ENCODE measurements at regions not wholly inside any gene's neighbourhood (a gene's known extent, or its start where the extent isn't known, plus 50 kb on each side); places are given as distances from the start of the nearest gene placed in this dataset.

DNA sequence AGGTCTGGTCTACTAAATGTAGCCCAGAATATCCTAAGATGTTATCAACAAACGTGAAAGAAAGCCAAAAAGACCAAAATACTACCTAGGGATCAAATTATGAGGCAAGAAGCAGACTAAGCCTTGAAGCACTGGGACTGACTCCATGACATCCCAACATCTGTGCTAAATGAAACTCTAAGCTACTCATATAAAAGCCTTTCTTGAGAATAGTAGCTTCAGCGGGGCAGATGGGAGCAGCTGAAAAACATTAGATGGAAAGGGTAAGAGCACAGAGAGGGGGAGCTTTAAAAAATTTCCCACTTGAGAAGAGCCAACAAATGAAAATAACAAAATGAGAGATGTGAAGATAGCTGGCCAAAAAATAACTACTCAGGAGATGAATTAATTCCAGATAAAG is 81.7 kb downstream of the MAD2L1 start:
- TF ChIP-seq, protein P1, sequence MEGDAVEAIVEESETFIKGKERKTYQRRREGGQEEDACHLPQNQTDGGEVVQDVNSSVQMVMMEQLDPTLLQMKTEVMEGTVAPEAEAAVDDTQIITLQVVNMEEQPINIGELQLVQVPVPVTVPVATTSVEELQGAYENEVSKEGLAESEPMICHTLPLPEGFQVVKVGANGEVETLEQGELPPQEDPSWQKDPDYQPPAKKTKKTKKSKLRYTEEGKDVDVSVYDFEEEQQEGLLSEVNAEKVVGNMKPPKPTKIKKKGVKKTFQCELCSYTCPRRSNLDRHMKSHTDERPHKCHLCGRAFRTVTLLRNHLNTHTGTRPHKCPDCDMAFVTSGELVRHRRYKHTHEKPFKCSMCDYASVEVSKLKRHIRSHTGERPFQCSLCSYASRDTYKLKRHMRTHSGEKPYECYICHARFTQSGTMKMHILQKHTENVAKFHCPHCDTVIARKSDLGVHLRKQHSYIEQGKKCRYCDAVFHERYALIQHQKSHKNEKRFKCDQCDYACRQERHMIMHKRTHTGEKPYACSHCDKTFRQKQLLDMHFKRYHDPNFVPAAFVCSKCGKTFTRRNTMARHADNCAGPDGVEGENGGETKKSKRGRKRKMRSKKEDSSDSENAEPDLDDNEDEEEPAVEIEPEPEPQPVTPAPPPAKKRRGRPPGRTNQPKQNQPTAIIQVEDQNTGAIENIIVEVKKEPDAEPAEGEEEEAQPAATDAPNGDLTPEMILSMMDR (IDR thresholded peaks at IDR 0.05; ENCODE audit: low read depth, low read length) = no peak
- DNase-seq = no peak
- Histone ChIP-seq H3K27me3 (ENCODE audit: insufficient read depth, low read depth, severe bottlenecking) (no peaks in the 10 kb centered on the region), H3K36me3 (no peaks in the 10 kb centered on the region), H3K27ac (no peak overlapping the region), H3K9me3 (ENCODE audit: severe bottlenecking) (no peaks in the 10 kb centered on the region), H3K4me3 (ENCODE audit: low read depth, low read length) (no peak overlapping the region)

- no peak overlapping the region for H3K4me3 ChIP-seq (ENCODE audit: low read depth, low read length)
- DNase-seq = no peak
- no peaks in the 10 kb centered on the region for H3K27me3 ChIP-seq (ENCODE audit: insufficient read depth, low read depth, severe bottlenecking)
- TF ChIP-seq, protein P1 (IDR thresholded peaks at IDR 0.05; ENCODE audit: low read depth, low read length) = no peak
- no peaks in the 10 kb centered on the region for H3K9me3 ChIP-seq (ENCODE audit: severe bottlenecking)
- no peak overlapping the region for H3K27ac ChIP-seq
- H3K36me3 ChIP-seq = no peaks in the 10 kb centered on the region
These were observed 83.9 kb downstream of the MAD2L1 start for GRCh38 chr4:119982756-119983155.

- Histone ChIP-seq H3K36me3 (no peaks in the 10 kb centered on the region), H3K27me3 (ENCODE audit: insufficient read depth, low read depth, severe bottlenecking) (no peaks in the 10 kb centered on the region), H3K9me3 (ENCODE audit: severe bottlenecking) (no peaks in the 10 kb centered on the region), H3K27ac (no peak overlapping the region), H3K4me3 (ENCODE audit: low read depth, low read length) (no peak overlapping the region)
- no peak for DNase-seq
- TF ChIP-seq, protein P1 (IDR thresholded peaks at IDR 0.05; ENCODE audit: low read depth, low read length) = no peak
These were observed 86.2 kb downstream of the MAD2L1 start for GRCh38 chr4:119980456-119980855.

DNA sequence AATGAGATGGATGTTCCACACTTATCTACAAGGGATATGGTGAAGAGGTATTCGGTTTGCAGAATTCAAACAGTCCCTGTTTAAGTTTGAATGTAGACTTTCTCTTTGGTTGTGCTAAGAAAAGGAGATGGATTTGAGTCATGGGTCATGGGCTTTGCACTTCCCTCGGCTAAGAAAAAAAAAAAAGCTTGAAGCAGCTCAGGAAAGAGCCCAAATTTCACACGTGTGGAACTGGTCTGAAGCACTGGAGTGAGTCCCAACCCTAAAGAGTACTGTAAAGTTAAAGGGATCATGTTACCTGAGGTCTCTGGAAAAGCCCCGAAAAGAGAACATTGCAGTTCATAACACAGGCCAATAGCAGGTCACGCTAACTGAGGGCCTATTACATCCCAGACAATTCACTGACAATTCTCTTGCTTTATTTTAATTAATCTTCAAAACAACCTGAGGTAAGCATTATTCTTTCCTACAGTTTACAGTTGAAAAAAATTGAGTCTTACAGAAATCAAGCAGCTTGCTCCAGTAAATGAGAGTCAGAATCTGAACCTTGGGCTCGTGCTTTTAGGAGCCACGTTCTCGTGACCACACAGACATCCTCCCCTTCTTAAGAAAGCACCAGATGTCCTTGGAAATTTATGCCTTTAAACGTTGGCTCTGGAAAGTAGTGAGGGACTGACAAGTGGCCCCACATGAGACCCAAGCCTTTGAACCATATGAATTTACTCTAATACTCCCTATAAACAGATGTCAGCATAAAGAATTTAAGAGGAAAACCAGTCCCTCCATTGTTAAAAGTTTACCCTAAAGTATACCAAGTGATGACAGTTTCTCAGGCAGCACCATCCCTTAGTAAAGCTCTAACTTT is 89.3 kb downstream of the MAD2L1 start:
- no peak overlapping the region for H3K4me3 ChIP-seq (ENCODE audit: low read depth, low read length)
- no peaks in the 10 kb centered on the region for H3K27me3 ChIP-seq (ENCODE audit: insufficient read depth, low read depth, severe bottlenecking)
- no peaks in the 10 kb centered on the region for H3K36me3 ChIP-seq
- no peak overlapping the region for H3K27ac ChIP-seq
- no peak for DNase-seq
- TF ChIP-seq, protein P1 (IDR thresholded peaks at IDR 0.05; ENCODE audit: low read depth, low read length) = no peak
- H3K9me3 ChIP-seq (ENCODE audit: severe bottlenecking) = no peaks in the 10 kb centered on the region

DNA sequence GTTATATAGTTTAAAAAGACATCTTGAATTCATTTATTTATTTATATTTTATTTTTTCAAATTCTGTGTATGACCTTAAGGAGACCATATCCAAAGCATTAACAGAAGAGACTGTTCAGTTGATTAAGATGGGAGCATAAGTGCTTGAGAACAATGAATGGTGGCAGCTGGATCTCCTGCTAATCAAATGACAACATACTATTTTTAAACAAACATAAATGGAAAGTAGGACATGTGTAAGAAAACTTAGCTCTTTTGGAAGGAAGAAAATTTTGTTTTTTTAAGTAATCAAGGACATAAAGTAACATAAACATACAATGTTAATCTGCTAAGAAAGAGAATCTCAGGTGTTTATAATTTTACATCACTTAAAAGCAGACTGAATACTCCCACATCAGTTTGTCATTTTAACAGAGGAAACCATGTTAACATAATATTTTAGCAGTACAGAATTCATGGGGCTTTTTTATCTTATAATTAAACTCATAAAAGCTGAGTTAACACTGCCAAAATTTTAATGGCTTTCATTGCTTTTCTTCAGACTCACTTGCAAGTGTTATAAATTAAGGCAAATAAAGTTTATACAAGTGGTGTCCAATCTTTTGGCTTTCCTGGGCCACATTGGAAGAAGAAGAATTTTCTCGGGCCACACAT is 95.1 kb downstream of the MAD2L1 start:
- TF ChIP-seq, protein P1 (IDR thresholded peaks at IDR 0.05; ENCODE audit: low read depth, low read length) = no peak
- Histone ChIP-seq H3K4me3 (ENCODE audit: low read depth, low read length) (no peak overlapping the region), H3K27me3 (ENCODE audit: insufficient read depth, low read depth, severe bottlenecking) (no peaks in the 10 kb centered on the region), H3K36me3 (no peaks in the 10 kb centered on the region), H3K9me3 (ENCODE audit: severe bottlenecking) (no peaks in the 10 kb centered on the region), H3K27ac (no peak overlapping the region)
- no peak for DNase-seq

Data from WERI-Rb-1 (cell line).